SJCRH30 (cell line): ENCODE measurements at regions not wholly inside any gene's neighbourhood (a gene's known extent, or its start where the extent isn't known, plus 50 kb on each side); places are given as distances from the start of the nearest gene placed in this dataset.

ENCODE experiments used
- DNase-seq, 2 experiments: peaks; one replicate each; pipeline ENCODE4 v3.0.0-alpha.2; 2015 to 2020
- H3K27ac ChIP-seq: fragments of 250-450 bp; sonication (Bioruptor Pico); 2 replicates; pipeline ENCODE4 v1.5.1; 2020; ENCODE audit warnings: mild to moderate bottlenecking, moderate library complexity
- H3K27me3 ChIP-seq: fragments of 250-450 bp; sonication (Bioruptor Pico); 2 replicates; pipeline ENCODE4 v1.5.1; 2020; ENCODE audit warnings: mild to moderate bottlenecking, moderate library complexity
- H3K36me3 ChIP-seq: fragments of 250-450 bp; sonication (Bioruptor Pico); 2 replicates; pipeline ENCODE4 v1.5.1; 2020; ENCODE audit warnings: mild to moderate bottlenecking, moderate library complexity
- H3K4me1 ChIP-seq: fragments of 250-450 bp; sonication (Bioruptor Pico); 2 replicates; pipeline ENCODE4 v1.5.1; 2020; ENCODE audit warnings: mild to moderate bottlenecking, moderate library complexity
- H3K4me3 ChIP-seq: fragments of 250-450 bp; sonication (Bioruptor Pico); 2 replicates; pipeline ENCODE4 v1.5.1; 2020; ENCODE audit warnings: mild to moderate bottlenecking, moderate library complexity
- H3K9me3 ChIP-seq: fragments of 250-450 bp; sonication (Bioruptor Pico); replicated peaks from 2 replicates; pipeline ENCODE4 v1.5.1; 2020; ENCODE audit warnings: mild to moderate bottlenecking, moderate library complexity

DNA sequence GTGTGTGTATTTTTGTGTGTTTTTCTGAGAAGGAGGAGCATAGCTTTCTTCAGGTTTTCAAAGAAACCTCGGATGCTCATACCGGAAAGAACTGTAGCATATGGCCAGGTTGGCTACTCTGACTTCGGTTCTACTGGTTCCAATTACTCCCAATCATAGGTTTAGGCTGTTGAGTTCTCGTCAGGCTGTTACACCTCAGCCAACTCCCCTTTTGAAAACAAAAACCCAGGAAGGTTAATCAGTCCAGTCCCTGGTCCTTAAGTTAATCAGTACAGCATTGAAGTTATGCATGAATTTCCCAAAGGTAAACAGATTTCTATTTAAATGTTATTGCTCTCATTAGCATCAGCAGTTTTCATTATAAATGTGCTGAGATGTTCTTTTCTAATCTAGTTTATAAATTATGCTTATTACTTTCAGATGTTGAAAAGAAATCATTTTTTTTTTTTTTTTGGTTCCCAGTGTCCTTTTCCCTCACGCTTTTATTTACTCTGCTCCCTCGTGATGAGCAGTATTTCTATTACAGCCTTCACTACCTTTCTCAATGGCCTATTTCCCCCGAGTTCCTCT lies 111.0 kb downstream of the NPIPB5 start:
- Histone ChIP-seq H3K27me3 (peaks cover 15% of the 10 kb centered on the region; the same call in 1 of the 2 replicates), H3K4me3 (no peak overlapping the region), H3K4me1 (no peaks in the 10 kb centered on the region), H3K27ac (no peak overlapping the region), H3K36me3 (no peaks in the 10 kb centered on the region), H3K9me3 (no peaks in the 10 kb centered on the region)
- no peak for DNase-seq

DNA sequence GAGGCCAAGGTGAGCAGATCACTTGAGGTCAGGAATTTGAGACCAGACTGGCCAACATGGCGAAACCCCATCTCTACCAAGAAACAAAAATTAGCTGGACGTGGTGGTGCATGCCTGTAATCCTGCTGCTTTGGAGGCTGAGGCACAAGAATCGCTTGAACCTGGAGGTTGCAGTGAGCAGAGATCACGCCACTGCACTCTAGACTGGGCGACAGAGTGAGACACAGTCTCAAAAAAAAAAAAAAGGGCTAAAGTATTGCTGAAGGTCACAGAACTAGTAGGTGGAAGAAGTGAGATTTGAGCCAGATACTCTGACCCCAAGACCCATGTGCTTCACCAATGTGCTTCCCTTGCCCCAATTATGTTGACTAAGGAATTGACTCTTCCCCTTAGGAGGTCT lies 112.0 kb downstream of the NPIPB5 start:
- H3K36me3 ChIP-seq, result no peaks in the 10 kb centered on the region
- DNase-seq, result no peak
- no peak overlapping the region for H3K27ac ChIP-seq
- no peak overlapping the region for H3K4me3 ChIP-seq
- H3K9me3 ChIP-seq, result no peaks in the 10 kb centered on the region
- H3K4me1 ChIP-seq, result no peaks in the 10 kb centered on the region
- H3K27me3 ChIP-seq, result peaks cover 15% of the 10 kb centered on the region; the same call in 1 of the 2 replicates

DNA sequence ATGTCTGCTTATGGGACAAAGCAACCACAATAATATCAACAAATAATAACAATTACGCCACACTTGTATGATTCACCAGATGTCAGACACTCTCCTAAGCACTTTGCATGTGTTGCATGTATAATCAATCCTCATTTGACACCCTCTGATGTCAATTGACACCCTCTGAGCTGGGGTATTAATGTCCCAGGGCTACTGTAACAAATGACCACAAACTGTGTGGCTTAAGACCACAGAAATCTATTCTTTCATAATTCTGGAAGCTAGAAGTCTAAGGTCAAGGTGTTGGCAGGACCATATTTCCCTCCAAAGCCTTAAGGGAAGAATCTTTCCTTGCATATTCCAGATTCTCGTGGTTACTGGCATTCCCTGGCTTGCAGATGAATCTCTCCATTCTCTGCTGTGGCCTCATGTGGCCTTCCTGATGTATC lies 112.7 kb downstream of the NPIPB5 start:
- H3K27me3 ChIP-seq, result peaks cover 15% of the 10 kb centered on the region; the same call in 1 of the 2 replicates
- H3K4me1 ChIP-seq, result no peaks in the 10 kb centered on the region
- no peak overlapping the region for H3K27ac ChIP-seq
- H3K36me3 ChIP-seq, result no peaks in the 10 kb centered on the region
- no peak overlapping the region for H3K4me3 ChIP-seq
- no peaks in the 10 kb centered on the region for H3K9me3 ChIP-seq
- DNase-seq, result no peak

- no peak for DNase-seq
- peaks cover 15% of the 10 kb centered on the region; the same call in 1 of the 2 replicates for H3K27me3 ChIP-seq
- no peaks in the 10 kb centered on the region for H3K4me1 ChIP-seq
- no peaks in the 10 kb centered on the region for H3K9me3 ChIP-seq
- H3K27ac ChIP-seq, result no peak overlapping the region
- H3K36me3 ChIP-seq, result no peaks in the 10 kb centered on the region
- no peak overlapping the region for H3K4me3 ChIP-seq
Measured at GRCh38 chr16:22624038-22624799, 113.5 kb downstream of the NPIPB5 start.

DNA sequence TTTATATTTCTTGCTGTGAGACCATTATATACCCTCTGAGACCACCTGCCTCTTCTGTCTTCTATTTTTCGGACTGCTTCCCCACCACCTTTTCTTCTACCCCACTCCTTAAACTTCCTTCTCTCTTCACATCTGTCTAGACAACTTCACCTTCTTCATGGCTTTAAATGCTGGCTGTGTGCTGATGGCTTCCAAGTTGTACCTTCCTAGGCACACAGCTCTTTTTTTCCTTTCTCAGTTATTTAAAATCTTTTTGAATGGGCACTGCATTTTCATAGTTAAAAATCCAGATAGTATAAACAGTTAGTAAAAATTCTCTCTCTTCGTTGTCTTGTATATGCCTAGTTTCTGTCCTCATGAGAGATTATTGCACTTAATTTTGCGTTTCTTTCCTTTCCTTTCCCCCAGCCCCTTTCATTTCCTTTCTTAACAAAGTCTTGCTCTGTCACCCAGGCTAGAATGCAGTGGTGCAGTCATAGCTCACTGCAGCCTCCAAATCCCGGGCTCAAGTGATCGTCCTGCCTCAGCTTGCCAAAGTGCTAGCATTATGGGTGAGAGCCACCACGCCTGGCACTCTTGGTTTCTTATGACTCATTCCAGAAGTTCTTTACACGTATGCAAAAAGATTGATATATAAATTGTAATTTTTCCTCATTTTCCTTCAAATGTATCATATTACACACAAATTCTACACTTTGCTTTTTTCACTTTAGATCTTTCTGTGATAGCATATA lies 114.3 kb downstream of the NPIPB5 start:
- DNase-seq, result no peak

GRCh38 chr16:22625967-22626366 lies 115.3 kb downstream of the NPIPB5 start:
- no peaks in the 10 kb centered on the region for H3K9me3 ChIP-seq
- no peak overlapping the region for H3K27ac ChIP-seq
- H3K4me1 ChIP-seq, result no peaks in the 10 kb centered on the region
- DNase-seq, result no peak
- no peak overlapping the region for H3K4me3 ChIP-seq
- H3K36me3 ChIP-seq, result no peaks in the 10 kb centered on the region
- peaks cover 12% of the 10 kb centered on the region; the same call in 1 of the 2 replicates for H3K27me3 ChIP-seq

More for the DNA sequence above, 114.3 kb downstream of the NPIPB5 start:
- Histone ChIP-seq H3K4me3 (no peak overlapping the region), H3K4me1 (no peaks in the 10 kb centered on the region), H3K27ac (no peak overlapping the region), H3K36me3 (no peaks in the 10 kb centered on the region), H3K27me3 (peaks cover 15% of the 10 kb centered on the region; the same call in 1 of the 2 replicates), H3K9me3 (no peaks in the 10 kb centered on the region)

DNA sequence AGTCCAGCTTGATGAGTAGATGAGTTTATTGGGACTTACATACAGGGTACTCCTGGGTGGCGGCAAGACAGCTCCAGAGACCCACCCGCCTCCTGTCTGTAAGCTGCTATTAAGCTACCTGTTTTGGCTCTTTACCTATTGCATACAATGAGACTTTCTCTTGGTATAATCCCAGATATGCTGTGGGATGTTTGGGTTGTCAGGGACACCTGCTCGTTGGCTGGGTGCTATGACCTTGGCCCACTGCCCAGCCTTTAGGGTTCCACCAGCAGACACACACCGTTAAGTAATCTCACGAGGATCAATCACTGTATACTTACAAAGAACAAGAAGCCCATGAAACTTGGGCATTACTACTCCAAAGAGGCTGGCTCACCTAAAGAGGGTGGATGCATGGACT lies 116.4 kb downstream of the NPIPB5 start:
- Histone ChIP-seq H3K27me3 (peaks cover 12% of the 10 kb centered on the region; the same call in 1 of the 2 replicates), H3K27ac (no peak overlapping the region; the same call in 1 of the 2 replicates), H3K36me3 (no peaks in the 10 kb centered on the region), H3K9me3 (no peaks in the 10 kb centered on the region), H3K4me1 (no peaks in the 10 kb centered on the region), H3K4me3 (no peak overlapping the region)
- no peak for DNase-seq

DNA sequence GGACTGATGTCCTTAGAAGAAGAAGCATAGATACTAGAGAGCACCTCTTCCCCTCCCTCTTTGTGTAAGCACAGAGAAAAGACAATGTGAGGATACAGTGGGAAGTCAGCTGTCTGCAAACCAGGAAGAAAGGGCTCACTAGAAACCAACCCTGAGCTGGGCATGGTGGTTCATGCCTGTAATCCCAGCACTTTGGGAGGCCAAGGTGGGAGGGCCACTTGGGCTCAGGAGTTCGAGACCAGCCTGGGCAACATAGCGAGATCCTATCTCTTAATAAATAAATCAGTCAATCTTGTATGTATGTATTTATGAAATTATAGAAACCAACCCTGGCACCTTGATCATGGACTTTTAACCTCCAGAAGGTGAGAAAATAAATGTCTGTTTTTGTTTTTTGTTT lies 118.3 kb downstream of the NPIPB5 start:
- DNase-seq, result no peak
- no peaks in the 10 kb centered on the region for H3K36me3 ChIP-seq
- no peaks in the 10 kb centered on the region for H3K4me1 ChIP-seq
- no peaks in the 10 kb centered on the region for H3K9me3 ChIP-seq
- no peak overlapping the region for H3K27ac ChIP-seq
- H3K4me3 ChIP-seq, result no peak overlapping the region
- H3K27me3 ChIP-seq, result peaks cover 9% of the 10 kb centered on the region

DNA sequence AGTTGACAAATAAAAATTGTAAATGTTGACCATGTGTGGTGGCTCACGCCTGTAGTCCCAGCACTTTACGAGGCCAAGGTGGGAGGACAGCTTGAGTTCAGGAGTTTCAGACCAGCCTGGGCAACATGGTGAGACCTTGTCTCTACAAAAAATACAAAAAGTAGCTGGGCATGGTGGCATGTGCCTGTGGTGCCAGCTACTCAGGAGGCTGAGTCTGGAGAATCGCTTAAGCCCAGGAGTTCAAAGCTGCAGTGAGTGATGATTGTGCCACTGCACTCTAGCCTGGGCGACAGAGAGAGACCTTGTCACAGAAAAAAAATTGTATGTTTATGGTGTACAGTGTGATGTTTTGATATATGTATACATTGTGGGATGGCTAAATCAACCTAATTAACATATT lies 119.6 kb downstream of the NPIPB5 start:
- no peak for DNase-seq
- Histone ChIP-seq H3K4me1 (no peaks in the 10 kb centered on the region), H3K27me3 (peaks cover 9% of the 10 kb centered on the region), H3K27ac (no peak overlapping the region), H3K36me3 (no peaks in the 10 kb centered on the region), H3K9me3 (no peaks in the 10 kb centered on the region), H3K4me3 (no peak overlapping the region)

GRCh38 chr16:22631264-22631663 lies 120.6 kb downstream of the NPIPB5 start:
- no peak overlapping the region for H3K27ac ChIP-seq
- peaks cover 9% of the 10 kb centered on the region for H3K27me3 ChIP-seq
- DNase-seq, result no peak
- no peaks in the 10 kb centered on the region for H3K9me3 ChIP-seq
- H3K4me1 ChIP-seq, result no peaks in the 10 kb centered on the region
- H3K4me3 ChIP-seq, result no peak overlapping the region
- no peaks in the 10 kb centered on the region for H3K36me3 ChIP-seq

DNA sequence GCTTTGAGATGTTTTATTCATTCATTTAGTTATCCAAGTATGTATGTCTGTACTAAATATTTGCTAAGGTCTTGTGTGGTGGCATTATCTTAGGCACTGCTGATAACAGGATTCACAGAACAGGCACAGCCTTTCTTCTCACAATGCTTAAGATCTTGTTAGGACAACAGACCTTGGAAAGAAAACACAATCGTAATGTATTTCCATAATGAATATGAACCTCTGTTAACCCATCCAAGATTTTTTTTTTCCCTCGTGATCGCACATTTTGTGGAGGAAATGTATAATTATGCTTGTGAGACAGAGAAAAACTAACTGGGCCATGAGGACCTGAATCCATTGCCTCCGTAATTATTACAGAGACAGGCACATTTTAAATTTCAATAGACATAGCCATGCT lies 121.9 kb downstream of the NPIPB5 start:
- Histone ChIP-seq H3K4me3 (no peak overlapping the region), H3K4me1 (no peaks in the 10 kb centered on the region), H3K9me3 (no peaks in the 10 kb centered on the region), H3K36me3 (no peaks in the 10 kb centered on the region), H3K27me3 (peaks cover 9% of the 10 kb centered on the region), H3K27ac (no peak overlapping the region)
- no peak for DNase-seq

DNA sequence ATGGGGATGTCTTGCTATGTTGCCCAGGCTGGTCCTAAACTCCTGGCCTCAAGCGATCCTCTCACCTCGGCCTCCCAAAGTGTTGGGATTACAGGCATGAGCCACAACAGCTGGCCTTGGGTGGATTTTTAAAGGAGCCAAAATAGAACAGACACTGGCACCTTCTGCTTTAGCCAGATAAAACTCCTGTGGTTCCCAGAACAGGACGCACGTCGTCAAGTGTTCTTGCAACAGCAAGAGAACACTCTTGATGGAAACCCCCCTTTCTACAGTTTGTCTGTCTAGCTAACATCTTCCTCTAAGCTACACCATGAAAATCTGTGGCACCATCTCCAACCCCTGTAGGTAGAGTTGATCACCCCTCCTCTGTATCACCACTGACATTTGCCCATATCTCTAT lies 122.6 kb downstream of the NPIPB5 start:
- H3K4me3 ChIP-seq, result no peak overlapping the region
- DNase-seq, result no peak
- peaks cover 9% of the 10 kb centered on the region for H3K27me3 ChIP-seq
- H3K36me3 ChIP-seq, result no peaks in the 10 kb centered on the region
- no peaks in the 10 kb centered on the region for H3K9me3 ChIP-seq
- H3K4me1 ChIP-seq, result no peaks in the 10 kb centered on the region
- no peak overlapping the region for H3K27ac ChIP-seq

DNA sequence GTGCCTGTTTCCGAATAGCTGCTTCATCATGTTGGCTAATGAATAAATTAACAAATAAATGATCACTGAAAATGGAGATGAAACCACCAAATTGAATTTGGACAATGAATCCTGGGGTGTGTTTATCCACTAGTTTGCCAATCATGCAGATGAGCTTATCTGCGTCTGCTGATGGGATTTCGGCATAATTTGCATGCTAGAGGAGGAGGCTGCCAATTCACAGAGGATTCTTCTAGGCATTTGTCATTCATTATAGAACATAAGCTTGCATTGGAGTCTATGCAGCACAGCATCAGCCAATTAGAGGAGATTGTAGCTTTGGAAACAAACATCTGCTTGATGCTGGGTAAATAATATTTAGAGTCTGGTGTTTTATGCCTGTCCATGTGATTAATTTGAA lies 123.1 kb downstream of the NPIPB5 start:
- Histone ChIP-seq H3K4me3 (no peak overlapping the region), H3K36me3 (no peaks in the 10 kb centered on the region), H3K27ac (no peak overlapping the region), H3K9me3 (no peaks in the 10 kb centered on the region), H3K27me3 (peaks cover 9% of the 10 kb centered on the region), H3K4me1 (no peaks in the 10 kb centered on the region)
- no peak for DNase-seq

GRCh38 chr16:22634954-22635353 lies 124.3 kb downstream of the NPIPB5 start:
- no peaks in the 10 kb centered on the region for H3K9me3 ChIP-seq

GRCh38 chr16:22635357-22635761 lies 124.7 kb downstream of the NPIPB5 start:
- Histone ChIP-seq H3K27ac (no peak overlapping the region), H3K4me3 (no peak overlapping the region), H3K27me3 (peaks cover 9% of the 10 kb centered on the region), H3K9me3 (0 out of 2 replicates have a peak, but pooled peaks cover 1% of the 10 kb centered on the region), H3K4me1 (no peaks in the 10 kb centered on the region), H3K36me3 (no peaks in the 10 kb centered on the region)
- no peak for DNase-seq

More at GRCh38 chr16:22634954-22635353, 124.3 kb downstream of the NPIPB5 start:
- no peak overlapping the region for H3K4me3 ChIP-seq
- DNase-seq, result no peak
- H3K27ac ChIP-seq, result no peak overlapping the region
- H3K4me1 ChIP-seq, result no peaks in the 10 kb centered on the region
- peaks cover 9% of the 10 kb centered on the region for H3K27me3 ChIP-seq
- H3K36me3 ChIP-seq, result no peaks in the 10 kb centered on the region
